ENCODE measurements at regions not wholly inside any gene's neighbourhood (a gene's known extent, or its start where the extent isn't known, plus 50 kb on each side); places are given as distances from the start of the nearest gene placed in this dataset.
"Not testable (repeated sequence)": the region's sequence is repeated elsewhere in the genome, so short reads cannot be mapped to it uniquely, and the experiment has no call there.

GRCh38 chrX:45404206-45404605, 203.5 kb upstream of the DIPK2B start:
- no peak for TF ChIP-seq CTCF (IDR thresholded peaks at IDR 0.05)
- H3K27ac Mint-ChIP-seq = no peak overlapping the region
- no peak for DNase-seq
- H3K9me3 Mint-ChIP-seq = peaks cover 55% of the 10 kb centered on the region
- H3K4me1 Mint-ChIP-seq = peaks cover 9% of the 10 kb centered on the region
- no peak overlapping the region for H3K4me3 Mint-ChIP-seq
- H3K36me3 Mint-ChIP-seq (ENCODE audit: low read depth) = no peaks in the 10 kb centered on the region
- peaks cover 7% of the 10 kb centered on the region for H3K27me3 Mint-ChIP-seq (ENCODE audit: low read depth, poor library complexity)

- H3K9me3 Mint-ChIP-seq = peaks cover 62% of the 10 kb centered on the region
- H3K4me3 Mint-ChIP-seq = no peak overlapping the region
- no peak overlapping the region for H3K27ac Mint-ChIP-seq
- TF ChIP-seq CTCF (IDR thresholded peaks at IDR 0.05) = no peak
- H3K36me3 Mint-ChIP-seq (ENCODE audit: low read depth) = no peaks in the 10 kb centered on the region
- no peak for DNase-seq
- peaks cover 4% of the 10 kb centered on the region for H3K27me3 Mint-ChIP-seq (ENCODE audit: low read depth, poor library complexity)
- peaks cover 9% of the 10 kb centered on the region for H3K4me1 Mint-ChIP-seq
Measured at GRCh38 chrX:45401923-45402322, 201.2 kb upstream of the DIPK2B start.

DNA sequence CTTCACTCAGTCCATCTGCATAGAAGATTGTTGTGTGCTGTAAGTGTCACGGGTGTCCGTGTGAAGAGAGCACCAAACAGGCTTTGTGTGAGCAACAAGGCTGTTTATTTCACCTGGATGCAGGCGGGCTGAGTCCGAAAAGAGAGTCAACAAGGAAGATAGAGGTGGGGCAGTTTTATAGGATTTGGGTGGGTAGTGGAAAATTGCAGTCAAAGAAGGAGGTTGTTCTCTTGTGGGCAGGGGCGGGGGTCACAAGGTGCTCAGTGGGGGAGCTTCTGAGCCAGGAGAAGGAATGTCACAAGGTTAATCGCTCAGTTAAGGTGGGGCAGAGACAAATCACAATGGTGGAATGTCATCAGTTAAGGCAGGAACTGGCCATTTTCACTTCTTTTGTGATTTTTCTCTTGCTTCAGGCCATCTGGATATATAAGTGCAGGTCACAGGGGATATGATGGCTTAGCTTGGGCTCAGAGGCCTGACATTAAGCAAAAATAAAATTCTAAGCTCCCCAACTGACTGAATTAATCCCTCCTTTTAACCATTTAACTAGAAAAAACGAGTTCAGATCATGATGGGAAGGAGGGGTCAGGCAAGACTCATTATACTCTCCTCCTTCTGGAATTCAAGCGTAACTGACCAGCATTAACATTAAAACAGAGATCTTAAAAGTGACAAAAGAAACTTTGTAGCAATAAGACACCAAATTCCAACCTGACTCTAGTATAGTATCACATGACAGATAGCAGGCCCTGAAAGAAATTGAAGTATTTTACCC, 200.5 kb upstream of the DIPK2B start:
- not testable (repeated sequence) for H3K27me3 Mint-ChIP-seq (ENCODE audit: low read depth, poor library complexity); DNase-seq; H3K4me1 Mint-ChIP-seq; H3K4me3 Mint-ChIP-seq; H3K36me3 Mint-ChIP-seq (ENCODE audit: low read depth)
- H3K27ac Mint-ChIP-seq = peak overlapping the region; percentile 50
- peaks cover 62% of the 10 kb centered on the region for H3K9me3 Mint-ChIP-seq

DNA sequence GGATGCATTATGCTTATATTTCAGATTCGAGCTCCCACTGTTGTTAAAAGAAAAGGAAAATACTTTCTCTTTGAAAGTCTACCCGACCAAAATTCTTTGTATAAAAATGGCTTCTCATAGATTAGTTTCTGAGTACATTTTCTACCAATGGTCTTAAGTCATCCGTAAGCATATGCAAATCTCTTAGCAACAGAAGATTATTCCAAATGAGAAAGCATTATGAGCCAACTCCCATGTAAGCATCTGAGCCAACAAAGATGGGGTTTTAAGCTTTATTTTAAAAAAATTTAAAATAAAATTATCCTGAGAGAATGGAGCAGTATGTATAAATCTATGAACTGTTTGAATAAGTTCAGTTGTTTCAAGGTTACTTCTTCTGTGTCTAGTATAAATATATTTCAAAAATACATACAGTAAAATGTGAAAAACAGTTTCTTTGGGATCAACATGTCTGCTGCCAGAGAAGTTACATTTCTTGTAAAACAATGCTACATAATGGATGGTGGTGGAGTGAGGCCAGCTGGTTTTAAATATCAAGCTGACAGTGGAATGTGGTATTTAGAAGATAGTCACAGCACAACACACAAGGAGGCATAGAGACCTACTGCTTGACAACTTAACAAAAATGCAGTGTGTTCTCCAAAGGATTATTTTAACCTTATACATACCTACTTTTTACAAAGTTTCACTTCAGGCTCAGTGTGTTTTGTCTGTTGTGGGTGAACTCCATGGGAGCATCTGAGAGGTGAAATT, 199.5 kb upstream of the DIPK2B start:
- Mint-ChIP-seq H3K36me3 (ENCODE audit: low read depth) (no peaks in the 10 kb centered on the region), H3K9me3 (peaks cover 61% of the 10 kb centered on the region), H3K27ac (no peak overlapping the region), H3K4me3 (no peak overlapping the region), H3K27me3 (ENCODE audit: low read depth, poor library complexity) (peaks cover 4% of the 10 kb centered on the region), H3K4me1 (peaks cover 9% of the 10 kb centered on the region)
- DNase-seq = no peak
- TF ChIP-seq CTCF (IDR thresholded peaks at IDR 0.05) = no peak

- no peak overlapping the region for H3K27ac Mint-ChIP-seq
- DNase-seq = no peak
- H3K4me1 Mint-ChIP-seq = no peaks in the 10 kb centered on the region
- no peaks in the 10 kb centered on the region for H3K36me3 Mint-ChIP-seq (ENCODE audit: low read depth)
- peaks cover 51% of the 10 kb centered on the region for H3K9me3 Mint-ChIP-seq
- peaks cover 2% of the 10 kb centered on the region for H3K27me3 Mint-ChIP-seq (ENCODE audit: low read depth, poor library complexity)
- H3K4me3 Mint-ChIP-seq = no peak overlapping the region
- no peak for TF ChIP-seq CTCF (IDR thresholded peaks at IDR 0.05)
Measured at GRCh38 chrX:45385757-45386156, 185.1 kb upstream of the DIPK2B start.

GRCh38 chrX:45381841-45382240, 181.2 kb upstream of the DIPK2B start:
- no peak for DNase-seq
- H3K4me1 Mint-ChIP-seq = no peaks in the 10 kb centered on the region
- H3K9me3 Mint-ChIP-seq = peaks cover 28% of the 10 kb centered on the region
- no peak overlapping the region for H3K27ac Mint-ChIP-seq
- H3K27me3 Mint-ChIP-seq (ENCODE audit: low read depth, poor library complexity) = peaks cover 2% of the 10 kb centered on the region
- no peaks in the 10 kb centered on the region for H3K36me3 Mint-ChIP-seq (ENCODE audit: low read depth)
- no peak for TF ChIP-seq CTCF (IDR thresholded peaks at IDR 0.05)
- no peak overlapping the region for H3K4me3 Mint-ChIP-seq
